ENCODE measurements at regions not wholly inside any gene's neighbourhood (a gene's known extent, or its start where the extent isn't known, plus 50 kb on each side); places are given as distances from the start of the nearest gene placed in this dataset.

GRCh38 chr18:40555914-40556313 lies 1399.1 kb upstream of the PIK3C3 start:
- H3K27me3 ChIP-seq (ENCODE audit: control insufficient read depth in 4 of 4, insufficient read depth in 4 of 4, low read length in 3 of 4), result peaks cover 0 to 2% (median 0%) of the 10 kb centered on the region in 4 donors
- no peak overlapping the region for H3K27ac ChIP-seq (ENCODE audit: low read depth in 1 of 2, low read length in 2 of 2)
- no peak overlapping the region for H3K9ac ChIP-seq (ENCODE audit: low read depth in 1 of 2, low read length in 2 of 2)
- peaks cover 0 to 4% (median 0%) of the 10 kb centered on the region in 4 donors for H3K9me3 ChIP-seq (ENCODE audit: control insufficient read depth in 4 of 4, low read length in 3 of 4)
- H3K4me1 ChIP-seq (ENCODE audit: control insufficient read depth in 4 of 4, insufficient read depth in 4 of 4, low read length in 3 of 4), result no peaks in the 10 kb centered on the region
- DNase-seq (ENCODE audit: low spot score), result no peak
- no peak overlapping the region for H3K4me3 ChIP-seq (ENCODE audit: low read depth in 1 of 3, low read length in 3 of 3)
- TF ChIP-seq JUND (IDR thresholded peaks at IDR 0.05) (no peak), FOXA2 (IDR thresholded peaks at IDR 0.05) (no peak), RXRA (IDR thresholded peaks at IDR 0.05) (no peak), FOXA1 (IDR thresholded peaks at IDR 0.05) (no peak), CTCF (IDR thresholded peaks at IDR 0.05; ENCODE audit: low read depth, low read length, missing input control) (no peak), NR2F2 (IDR thresholded peaks at IDR 0.05) (no peak), MAX (IDR thresholded peaks at IDR 0.05) (no peak), YY1 (IDR thresholded peaks at IDR 0.05) (no peak), ZBTB33 (IDR thresholded peaks at IDR 0.05) (no peak), HNF4G (IDR thresholded peaks at IDR 0.05) (no peak), TAF1 (conservative IDR thresholded peaks at IDR 0.05) (no peak), GABPA (IDR thresholded peaks at IDR 0.05 in 1 of 2, conservative IDR thresholded peaks at IDR 0.05 in 1 of 2) (no peak), SP1 (IDR thresholded peaks at IDR 0.05) (no peak), EGR1 (IDR thresholded peaks at IDR 0.05; ENCODE audit: low read depth in 2 of 2) (no peak)
- H3K36me3 ChIP-seq (ENCODE audit: control insufficient read depth in 4 of 4, insufficient read depth in 3 of 4, low read depth in 1 of 4, low read length in 3 of 4), result no peaks in the 10 kb centered on the region
- WGBS, result 83% methylated on average over 4 of the region's 4 CpGs

- DNase-seq (ENCODE audit: low spot score), result no peak
- TF ChIP-seq HNF4A (conservative IDR thresholded peaks at IDR 0.05) (no peak), FOXA2 (IDR thresholded peaks at IDR 0.05) (no peak)
- no peak overlapping the region for H3K27ac ChIP-seq (ENCODE audit: low read depth in 1 of 2, low read length in 2 of 2)
- H3K36me3 ChIP-seq (ENCODE audit: control insufficient read depth in 4 of 4, insufficient read depth in 3 of 4, low read depth in 1 of 4, low read length in 3 of 4), result no peaks in the 10 kb centered on the region
- H3K4me3 ChIP-seq (ENCODE audit: low read depth in 1 of 3, low read length in 3 of 3), result no peak overlapping the region
- H3K27me3 ChIP-seq (ENCODE audit: control insufficient read depth in 4 of 4, insufficient read depth in 4 of 4, low read length in 3 of 4), result no peaks in the 10 kb centered on the region
- no peaks in the 10 kb centered on the region for H3K4me1 ChIP-seq (ENCODE audit: control insufficient read depth in 4 of 4, insufficient read depth in 4 of 4, low read length in 3 of 4)
- H3K9ac ChIP-seq (ENCODE audit: low read depth in 1 of 2, low read length in 2 of 2), result no peak overlapping the region
- peaks cover 0 to 4% (median 0%) of the 10 kb centered on the region in 4 donors for H3K9me3 ChIP-seq (ENCODE audit: control insufficient read depth in 4 of 4, low read length in 3 of 4)
These were observed 1402.0 kb upstream of the PIK3C3 start for GRCh38 chr18:40553029-40553428.

- Histone ChIP-seq H3K27ac (ENCODE audit: low read depth in 1 of 2, low read length in 2 of 2) (no peak overlapping the region), H3K4me1 (ENCODE audit: control insufficient read depth in 4 of 4, insufficient read depth in 4 of 4, low read length in 3 of 4) (no peaks in the 10 kb centered on the region), H3K4me3 (ENCODE audit: low read depth in 1 of 3, low read length in 3 of 3) (no peak overlapping the region), H3K36me3 (ENCODE audit: control insufficient read depth in 4 of 4, insufficient read depth in 3 of 4, low read depth in 1 of 4, low read length in 3 of 4) (no peaks in the 10 kb centered on the region), H3K9me3 (ENCODE audit: control insufficient read depth in 4 of 4, low read length in 3 of 4) (peaks cover 0 to 4% (median 0%) of the 10 kb centered on the region in 4 donors), H3K9ac (ENCODE audit: low read depth in 1 of 2, low read length in 2 of 2) (no peak overlapping the region), H3K27me3 (ENCODE audit: control insufficient read depth in 4 of 4, insufficient read depth in 4 of 4, low read length in 3 of 4) (no peaks in the 10 kb centered on the region)
- WGBS, result 89% methylated on average over 3 of the region's 3 CpGs
- no peak for DNase-seq (ENCODE audit: low spot score)
- TF ChIP-seq RAD21 (IDR thresholded peaks at IDR 0.05) (no peak), MAX (IDR thresholded peaks at IDR 0.05) (no peak), HNF4A (conservative IDR thresholded peaks at IDR 0.05) (no peak), RXRA (IDR thresholded peaks at IDR 0.05) (no peak), GABPA (IDR thresholded peaks at IDR 0.05 in 1 of 2, conservative IDR thresholded peaks at IDR 0.05 in 1 of 2) (no peak), FOXA2 (IDR thresholded peaks at IDR 0.05) (no peak), HNF4G (IDR thresholded peaks at IDR 0.05) (no peak), TAF1 (conservative IDR thresholded peaks at IDR 0.05) (no peak)
These were observed 1408.2 kb upstream of the PIK3C3 start for GRCh38 chr18:40546875-40547274.

Measured in liver (tissue), 8 donors.